ENCODE measurements at regions not wholly inside any gene's neighbourhood (a gene's known extent, or its start where the extent isn't known, plus 50 kb on each side); places are given as distances from the start of the nearest gene placed in this dataset.

DNA sequence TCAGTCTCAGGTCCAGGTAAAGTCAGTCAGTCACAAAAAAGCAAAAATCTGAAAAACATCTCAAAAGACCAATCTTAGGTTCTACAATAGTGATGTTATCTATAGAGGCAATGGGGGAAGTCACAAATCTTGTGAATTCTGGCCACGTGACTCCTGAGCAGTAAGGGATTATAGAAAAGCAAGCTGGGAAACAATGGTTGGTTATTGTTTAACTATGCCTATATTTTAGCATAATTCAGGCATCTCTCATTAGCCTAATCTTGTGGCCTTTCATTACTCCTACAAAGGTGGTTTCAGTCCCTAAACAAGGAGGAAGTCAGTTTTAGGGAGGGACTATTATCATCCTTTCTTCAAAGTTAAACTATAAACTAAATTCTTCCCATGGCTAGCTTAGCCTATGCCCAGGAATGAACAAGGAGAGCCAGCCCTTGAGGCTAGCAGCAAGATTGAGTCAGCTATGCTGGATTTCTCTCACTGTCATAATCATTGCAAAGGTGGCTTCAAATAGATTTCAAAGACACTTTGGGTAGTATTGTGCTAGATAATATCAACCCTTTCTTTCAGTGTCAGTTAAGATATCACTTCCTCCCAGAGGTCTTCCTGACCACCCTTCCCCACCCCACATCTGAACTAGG, 56.4 kb upstream of the ITGA6 start:
- ChIA-PET CTCF (no interaction called here), POLR2A (no interaction called here)
- intact Hi-C loops (cut with micrococcal nuclease), result no loop called here
- Mint-ChIP-seq H3K36me3 (no peaks in the 10 kb centered on the region), H3K27me3 (peaks cover 5% of the 10 kb centered on the region), H3K9me3 (peaks cover 12% of the 10 kb centered on the region), H3K4me3 (no peak overlapping the region), H3K27ac (no peak overlapping the region), H3K4me1 (ENCODE audit: low read depth) (no peaks in the 10 kb centered on the region)
- no peak for DNase-seq

DNA sequence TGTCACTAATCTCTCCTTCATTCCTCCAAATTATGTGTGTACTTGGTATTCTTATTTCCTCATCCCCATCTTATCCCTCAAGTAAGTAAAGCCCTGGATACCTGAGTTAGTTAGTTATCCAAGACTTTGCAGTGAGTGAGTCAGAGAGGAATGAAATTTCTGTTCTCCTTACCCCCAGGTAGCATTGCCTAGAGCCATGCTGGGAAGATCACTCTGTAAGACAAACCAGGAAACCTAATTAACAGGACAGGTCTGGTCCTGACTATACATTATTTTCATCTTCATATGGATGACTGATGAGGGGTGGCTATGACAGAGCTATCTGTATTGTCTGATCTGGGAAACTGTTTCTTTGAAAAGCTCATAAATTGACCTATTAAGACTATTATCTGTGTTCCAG, 55.0 kb upstream of the ITGA6 start:
- no peak overlapping the region for H3K4me3 Mint-ChIP-seq
- no peak for DNase-seq
- ChIA-PET POLR2A (no interaction called here), CTCF (interaction anchor here (0.9 kb wide), 1 partner anchor 434 kb away, joined by 3 read pairs; no protein-coding TSS in a partner anchor)
- H3K27ac Mint-ChIP-seq, result no peak overlapping the region
- no peaks in the 10 kb centered on the region for H3K36me3 Mint-ChIP-seq
- intact Hi-C loops (cut with micrococcal nuclease), result no loop called here
- peaks cover 5% of the 10 kb centered on the region for H3K27me3 Mint-ChIP-seq
- H3K4me1 Mint-ChIP-seq (ENCODE audit: low read depth), result no peaks in the 10 kb centered on the region
- H3K9me3 Mint-ChIP-seq, result peaks cover 12% of the 10 kb centered on the region

- no peaks in the 10 kb centered on the region for H3K4me1 Mint-ChIP-seq (ENCODE audit: low read depth)
- no peak for DNase-seq
- CTCF ChIA-PET, result interaction anchor here (0.9 kb wide), 1 partner anchor 433 kb away, joined by 3 read pairs; no protein-coding TSS in a partner anchor
- POLR2A ChIA-PET, result no interaction called here
- peaks cover 11% of the 10 kb centered on the region for H3K9me3 Mint-ChIP-seq
- no peaks in the 10 kb centered on the region for H3K36me3 Mint-ChIP-seq
- H3K27ac Mint-ChIP-seq, result no peak overlapping the region
- intact Hi-C loops (cut with micrococcal nuclease), result no loop called here
- peaks cover 5% of the 10 kb centered on the region for H3K27me3 Mint-ChIP-seq
- no peak overlapping the region for H3K4me3 Mint-ChIP-seq
Measured at GRCh38 chr2:172373076-172373475, 54.3 kb upstream of the ITGA6 start.

DNA sequence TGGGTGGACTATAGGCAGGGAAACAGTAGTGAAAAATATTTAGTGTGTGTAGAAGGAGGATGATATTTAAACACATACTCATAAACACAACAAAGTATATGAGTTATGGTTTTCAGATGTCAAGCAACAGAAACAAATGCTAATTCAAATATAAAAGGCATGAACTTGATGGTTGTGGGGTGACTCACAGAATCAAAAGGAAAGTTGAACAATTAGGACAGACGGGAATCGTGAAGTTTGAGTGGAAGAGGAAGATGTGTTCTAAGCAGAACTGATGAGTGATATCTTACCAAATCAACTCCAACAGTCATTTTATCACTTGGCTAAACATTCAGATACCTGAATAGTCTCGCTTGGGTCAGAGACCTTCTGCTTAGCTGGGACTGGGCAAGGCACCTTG, 53.6 kb upstream of the ITGA6 start:
- POLR2A ChIA-PET, result no interaction called here
- CTCF ChIA-PET, result no interaction called here
- DNase-seq, result no peak

GRCh38 chr2:172374318-172375240, 52.8 kb upstream of the ITGA6 start:
- CTCF ChIA-PET, result no interaction called here
- POLR2A ChIA-PET, result no interaction called here
- H3K27me3 Mint-ChIP-seq, result peaks cover 2% of the 10 kb centered on the region
- H3K4me1 Mint-ChIP-seq (ENCODE audit: low read depth), result no peaks in the 10 kb centered on the region
- peaks cover 4% of the 10 kb centered on the region for H3K36me3 Mint-ChIP-seq
- DNase-seq, result no peak
- H3K9me3 Mint-ChIP-seq, result peaks cover 5% of the 10 kb centered on the region
- no peak overlapping the region for H3K27ac Mint-ChIP-seq
- H3K4me3 Mint-ChIP-seq, result no peak overlapping the region
- intact Hi-C loops (cut with micrococcal nuclease), result no loop called here

More for the DNA sequence above, 53.6 kb upstream of the ITGA6 start:
- Mint-ChIP-seq H3K4me3 (no peak overlapping the region), H3K9me3 (peaks cover 6% of the 10 kb centered on the region), H3K4me1 (ENCODE audit: low read depth) (no peaks in the 10 kb centered on the region), H3K27me3 (peaks cover 5% of the 10 kb centered on the region), H3K36me3 (no peaks in the 10 kb centered on the region), H3K27ac (no peak overlapping the region)
- intact Hi-C loops (cut with micrococcal nuclease), result no loop called here

DNA sequence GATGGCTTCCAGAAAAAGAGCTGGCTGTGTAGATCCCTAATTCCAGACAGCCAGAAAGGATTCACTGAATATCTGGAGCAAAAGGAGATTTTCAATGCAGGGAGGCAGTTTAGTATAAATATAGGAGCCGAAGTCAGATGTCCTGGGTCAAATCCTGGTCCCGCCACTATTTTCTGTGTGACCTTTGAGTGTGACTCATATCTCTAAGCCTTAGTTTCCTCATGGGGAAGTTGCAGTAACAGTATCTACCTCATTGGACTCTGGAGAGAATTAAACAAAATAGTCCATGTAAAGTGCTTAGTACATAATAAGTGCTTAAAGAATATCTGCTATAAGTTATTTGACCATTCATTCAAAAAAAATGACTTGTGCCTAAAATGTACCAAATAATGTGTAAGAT, 52.1 kb upstream of the ITGA6 start:
- intact Hi-C loops (cut with micrococcal nuclease), result no loop called here
- peaks cover 5% of the 10 kb centered on the region for H3K9me3 Mint-ChIP-seq
- no peak for DNase-seq
- H3K27ac Mint-ChIP-seq, result no peak overlapping the region
- no peak overlapping the region for H3K4me3 Mint-ChIP-seq
- no peaks in the 10 kb centered on the region for H3K4me1 Mint-ChIP-seq (ENCODE audit: low read depth)
- ChIA-PET POLR2A (no interaction called here), CTCF (no interaction called here)
- H3K36me3 Mint-ChIP-seq, result peaks cover 4% of the 10 kb centered on the region
- H3K27me3 Mint-ChIP-seq, result peaks cover 2% of the 10 kb centered on the region

- H3K4me3 Mint-ChIP-seq, result no peak overlapping the region
- H3K36me3 Mint-ChIP-seq, result peaks cover 4% of the 10 kb centered on the region
- H3K27ac Mint-ChIP-seq, result no peak overlapping the region
- POLR2A ChIA-PET, result no interaction called here
- intact Hi-C loops (cut with micrococcal nuclease), result no loop called here
- peaks cover 2% of the 10 kb centered on the region for H3K27me3 Mint-ChIP-seq
- CTCF ChIA-PET, result interaction anchor here (1.1 kb wide), 1 partner anchor 86 kb away, joined by 3 read pairs; no protein-coding TSS in a partner anchor
- DNase-seq, result no peak
- no peaks in the 10 kb centered on the region for H3K4me1 Mint-ChIP-seq (ENCODE audit: low read depth)
- peaks cover 5% of the 10 kb centered on the region for H3K9me3 Mint-ChIP-seq
Measured at GRCh38 chr2:172376016-172376415, 51.4 kb upstream of the ITGA6 start.

DNA sequence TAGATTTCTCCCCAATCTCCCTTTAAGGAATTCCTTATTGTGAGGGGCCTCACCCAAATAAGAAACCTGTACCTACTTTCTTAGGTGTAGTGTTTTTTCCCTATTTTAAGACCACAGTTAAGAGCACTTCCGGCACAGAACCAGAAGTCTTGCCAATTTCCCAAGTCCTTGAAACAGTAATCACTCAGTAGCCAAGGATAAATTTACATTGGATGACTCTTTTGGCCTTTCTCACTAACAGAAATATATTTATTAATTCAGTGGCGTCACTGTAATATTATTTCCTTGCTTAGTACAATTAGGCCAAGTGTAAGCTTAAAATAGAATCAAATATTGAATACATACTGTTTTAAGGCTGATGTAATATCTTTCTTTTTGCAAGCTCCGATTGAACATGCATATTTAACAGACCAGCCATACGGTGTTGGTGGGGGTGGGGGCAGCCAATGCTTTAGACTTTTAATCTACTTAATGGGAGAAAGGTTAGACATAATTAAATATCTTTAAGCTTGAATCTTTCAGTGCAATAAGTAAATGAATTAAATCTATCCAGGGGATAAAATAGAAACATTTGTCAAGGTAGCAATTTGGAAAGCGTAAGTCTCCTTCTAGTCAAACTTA, 50.8 kb upstream of the ITGA6 start:
- H3K36me3 Mint-ChIP-seq, result peaks cover 4% of the 10 kb centered on the region
- DNase-seq, result no peak
- ChIA-PET POLR2A (no interaction called here), CTCF (interaction anchor here (1.1 kb wide), 1 partner anchor 86 kb away, joined by 3 read pairs; no protein-coding TSS in a partner anchor)
- intact Hi-C loops (cut with micrococcal nuclease), result no loop called here
- H3K4me1 Mint-ChIP-seq (ENCODE audit: low read depth), result no peaks in the 10 kb centered on the region
- peaks cover 2% of the 10 kb centered on the region for H3K27me3 Mint-ChIP-seq
- H3K4me3 Mint-ChIP-seq, result no peak overlapping the region
- no peak overlapping the region for H3K27ac Mint-ChIP-seq
- peaks cover 5% of the 10 kb centered on the region for H3K9me3 Mint-ChIP-seq

GRCh38 chr2:172377408-172377807, 50.0 kb upstream of the ITGA6 start:
- Mint-ChIP-seq H3K27ac (no peak overlapping the region), H3K4me3 (no peak overlapping the region), H3K36me3 (peaks cover 4% of the 10 kb centered on the region), H3K9me3 (peaks cover 5% of the 10 kb centered on the region), H3K4me1 (ENCODE audit: low read depth) (no peaks in the 10 kb centered on the region), H3K27me3 (peaks cover under 1% of the 10 kb centered on the region)
- intact Hi-C loops (cut with micrococcal nuclease), result no loop called here
- no peak for DNase-seq
- POLR2A ChIA-PET, result no interaction called here
- CTCF ChIA-PET, result interaction anchor here (1.1 kb wide), 1 partner anchor 85 kb away, joined by 3 read pairs; no protein-coding TSS in a partner anchor

Measured in activated CD4-positive, alpha-beta memory T cell treated with anti-CD3 and anti-CD28 coated beads for 36 hours (primary cell).